ENCODE measurements at regions not wholly inside any gene's neighbourhood (a gene's known extent, or its start where the extent isn't known, plus 50 kb on each side); places are given as distances from the start of the nearest gene placed in this dataset.

- intact Hi-C loops (cut with micrococcal nuclease) = no loop called here
- no peak overlapping the region for H3K27ac Mint-ChIP-seq
- H3K27me3 Mint-ChIP-seq = no peaks in the 10 kb centered on the region
- DNase-seq (no peak), ATAC-seq (ENCODE audit: low read depth) (no peak)
- no peaks in the 10 kb centered on the region for H3K4me1 Mint-ChIP-seq
- no peak for TF ChIP-seq CTCF (IDR thresholded peaks at IDR 0.05)
- H3K36me3 Mint-ChIP-seq (ENCODE audit: low read depth) = no peaks in the 10 kb centered on the region
- ChIA-PET CTCF (no interaction called here), POLR2A (no interaction called here)
- H3K9me3 Mint-ChIP-seq = peaks cover 5% of the 10 kb centered on the region
- no peak overlapping the region for H3K4me3 Mint-ChIP-seq
Observed at GRCh38 chr18:29465526-29465925, 1288.6 kb upstream of the CDH2 start.

- H3K27ac Mint-ChIP-seq = no peak overlapping the region
- no peaks in the 10 kb centered on the region for H3K36me3 Mint-ChIP-seq (ENCODE audit: low read depth)
- ChIA-PET CTCF (no interaction called here), POLR2A (no interaction called here)
- no peaks in the 10 kb centered on the region for H3K4me1 Mint-ChIP-seq
- H3K27me3 Mint-ChIP-seq = no peaks in the 10 kb centered on the region
- no peaks in the 10 kb centered on the region for H3K9me3 Mint-ChIP-seq
- H3K4me3 Mint-ChIP-seq = no peak overlapping the region
- DNase-seq = no peak
- intact Hi-C loops (cut with micrococcal nuclease) = loop anchor here (5.0 kb wide), 1 partner anchor 33 kb away; no protein-coding TSS in a partner anchor
- no peak for TF ChIP-seq CTCF (IDR thresholded peaks at IDR 0.05)
- ATAC-seq (ENCODE audit: low read depth) = no peak
Observed at GRCh38 chr18:29459972-29460371, 1283.0 kb upstream of the CDH2 start.

GRCh38 chr18:29457316-29457889 is 1280.5 kb upstream of the CDH2 start:
- intact Hi-C loops (cut with micrococcal nuclease) = no loop called here
- TF ChIP-seq CTCF (IDR thresholded peaks at IDR 0.05) = no peak
- ChIA-PET POLR2A (no interaction called here), CTCF (no interaction called here)
- no peak overlapping the region for H3K27ac Mint-ChIP-seq
- H3K4me3 Mint-ChIP-seq = no peak overlapping the region
- DNase-seq = no peak
- no peaks in the 10 kb centered on the region for H3K9me3 Mint-ChIP-seq
- ATAC-seq (ENCODE audit: low read depth) = no peak
- no peaks in the 10 kb centered on the region for H3K27me3 Mint-ChIP-seq
- H3K36me3 Mint-ChIP-seq (ENCODE audit: low read depth) = no peaks in the 10 kb centered on the region
- no peaks in the 10 kb centered on the region for H3K4me1 Mint-ChIP-seq

- no peak for DNase-seq
- no peak overlapping the region for H3K27ac Mint-ChIP-seq
- ChIA-PET POLR2A (no interaction called here), CTCF (no interaction called here)
- H3K4me3 Mint-ChIP-seq = no peak overlapping the region
- no peaks in the 10 kb centered on the region for H3K27me3 Mint-ChIP-seq
- ATAC-seq (ENCODE audit: low read depth) = no peak
- no peaks in the 10 kb centered on the region for H3K9me3 Mint-ChIP-seq
- intact Hi-C loops (cut with micrococcal nuclease) = no loop called here
- no peaks in the 10 kb centered on the region for H3K36me3 Mint-ChIP-seq (ENCODE audit: low read depth)
- no peak for TF ChIP-seq CTCF (IDR thresholded peaks at IDR 0.05)
- H3K4me1 Mint-ChIP-seq = no peaks in the 10 kb centered on the region
Observed at GRCh38 chr18:29449424-29449823, 1272.5 kb upstream of the CDH2 start.

- Mint-ChIP-seq H3K36me3 (ENCODE audit: low read depth) (no peaks in the 10 kb centered on the region), H3K9me3 (peaks cover 8% of the 10 kb centered on the region), H3K4me3 (no peak overlapping the region), H3K4me1 (no peaks in the 10 kb centered on the region), H3K27me3 (no peaks in the 10 kb centered on the region), H3K27ac (no peak overlapping the region)
- no peak for TF ChIP-seq CTCF (IDR thresholded peaks at IDR 0.05)
- ATAC-seq (ENCODE audit: low read depth) (no peak), DNase-seq (no peak)
- intact Hi-C loops (cut with micrococcal nuclease) = no loop called here
- POLR2A ChIA-PET = no interaction called here
- CTCF ChIA-PET = no interaction called here
Observed at GRCh38 chr18:29439398-29439797, 1262.5 kb upstream of the CDH2 start.
